GM23338 (cell line): ENCODE measurements at regions not wholly inside any gene's neighbourhood (a gene's known extent, or its start where the extent isn't known, plus 50 kb on each side); places are given as distances from the start of the nearest gene placed in this dataset.

ENCODE experiments used
- ATAC-seq: fragments of 200-7000 bp; cut with Tn5 transposase; 3 replicates; pipeline ENCODE4 v1.9.1; 2020
- DNase-seq: peaks from one replicate; pipeline ENCODE4 v3.0.0-alpha.2; 2015; ENCODE audit warnings: low spot score
- H2AFZ ChIP-seq: fragments of 200-600 bp; sonication (generic); 2 replicates; pipeline ENCODE4 v1.8.0; 2016; ENCODE audit warnings: antibody characterized with exemption, mild to moderate bottlenecking, moderate library complexity
- H3F3A ChIP-seq: fragments of 200-600 bp; sonication (generic); replicated peaks from 2 replicates; pipeline ENCODE4 v1.8.0; 2017; ENCODE audit warnings: antibody characterized with exemption, mixed run types, low read depth
- H3K27ac ChIP-seq: fragments of 200-600 bp; sonication (generic); 2 replicates; pipeline ENCODE4 v1.6.1; 2016; ENCODE audit warnings: low read depth
- H3K27me3 ChIP-seq: fragments of 200-600 bp; sonication (generic); 2 replicates; pipeline ENCODE4 v1.8.0; 2016; ENCODE audit warnings: mild to moderate bottlenecking, mixed run types, moderate library complexity; ENCODE audit not compliant: insufficient read depth
- H3K36me3 ChIP-seq: fragments of 200-600 bp; sonication (generic); 2 replicates; pipeline ENCODE4 v1.8.0; 2016; ENCODE audit warnings: mild to moderate bottlenecking; ENCODE audit not compliant: insufficient read depth
- H3K4me1 ChIP-seq: fragments of 200-600 bp; sonication (generic); 2 replicates; pipeline ENCODE4 v1.8.0; 2016; ENCODE audit warnings: mild to moderate bottlenecking, moderate library complexity; ENCODE audit not compliant: insufficient read depth
- H3K4me2 ChIP-seq: fragments of 200-600 bp; sonication (generic); 2 replicates; pipeline ENCODE4 v1.7.1; 2017; ENCODE audit warnings: mixed run types
- H3K4me3 ChIP-seq: fragments of 200-600 bp; sonication (generic); 2 replicates; pipeline ENCODE4 v1.6.1; 2016; ENCODE audit warnings: mixed run types
- H3K79me2 ChIP-seq: fragments of 200-600 bp; sonication (generic); replicated peaks from 2 replicates; pipeline ENCODE4 v1.8.0; 2017; ENCODE audit warnings: mild to moderate bottlenecking; ENCODE audit not compliant: insufficient read depth
- H3K9me2 ChIP-seq: fragments of 200-600 bp; sonication (generic); 2 replicates; pipeline ENCODE4 v1.8.0; 2017; ENCODE audit not compliant: insufficient read depth
- H4K20me1 ChIP-seq: fragments of 200-600 bp; sonication (generic); replicated peaks from 2 replicates; pipeline ENCODE4 v1.8.0; 2017; ENCODE audit warnings: mild to moderate bottlenecking; ENCODE audit not compliant: insufficient read depth
- H3K27ac Mint-ChIP-seq: 2 replicates; pipeline ENCODE4 v1.8.0; 2020; ENCODE audit warnings: inconsistent platforms, mild to moderate bottlenecking, moderate library complexity, mixed read lengths
- H3K27me3 Mint-ChIP-seq: 3 replicates; pipeline ENCODE4 v1.8.0; 2022; ENCODE audit warnings: low read depth, mild to moderate bottlenecking, moderate library complexity, mixed read lengths, inconsistent platforms; ENCODE audit not compliant: insufficient read depth, poor library complexity
- H3K36me3 Mint-ChIP-seq: 3 replicates; pipeline ENCODE4 v1.8.0; 2021; ENCODE audit warnings: low read depth, mild to moderate bottlenecking, inconsistent platforms, moderate library complexity, mixed read lengths
- H3K4me1 Mint-ChIP-seq: 3 replicates; pipeline ENCODE4 v1.8.0; 2020; ENCODE audit warnings: mild to moderate bottlenecking, inconsistent platforms, mixed read lengths
- H3K4me3 Mint-ChIP-seq: 3 replicates; pipeline ENCODE4 v1.8.0; 2021; ENCODE audit warnings: moderate library complexity, mild to moderate bottlenecking, inconsistent platforms, mixed read lengths
- H3K9me3 Mint-ChIP-seq: 3 replicates; pipeline ENCODE4 v1.8.0; 2020; ENCODE audit warnings: moderate library complexity, mild to moderate bottlenecking, inconsistent platforms, mixed read lengths
- CREB1 ChIP-seq: fragments of 250-450 bp; sonication (Bioruptor Pico); IDR thresholded peaks from 2 replicates; pipeline ENCODE4 v1.5.0; 2020; ENCODE audit warnings: low read depth, mild to moderate bottlenecking, moderate library complexity
- EZH2phosphoT487 ChIP-seq: fragments of 200-600 bp; sonication (generic); IDR thresholded peaks from one replicate; pipeline ENCODE4 v1.8.1; 2018; ENCODE audit warnings: antibody characterized with exemption; ENCODE audit not compliant: unreplicated experiment
- NANOG ChIP-seq: IDR thresholded peaks from 2 replicates; pipeline ENCODE4 v1.6.1; 2016; ENCODE audit warnings: antibody characterized with exemption, borderline replicate concordance
- STAT1 ChIP-seq: IDR thresholded peaks from one replicate; pipeline ENCODE4 v1.6.1; 2016; ENCODE audit warnings: antibody characterized with exemption; ENCODE audit not compliant: unreplicated experiment
- ZNF114 ChIP-seq: fragments of 250-450 bp; sonication (Bioruptor Pico); IDR thresholded peaks from 2 replicates; pipeline ENCODE4 v1.5.0; 2020; ENCODE audit warnings: mild to moderate bottlenecking, moderate library complexity
- TF ChIP-seq, protein P1 (sequence below): fragments of 250-450 bp; sonication (Bioruptor Pico); IDR thresholded peaks from 2 replicates; pipeline ENCODE4 v1.5.0; 2020; ENCODE audit warnings: mild to moderate bottlenecking, moderate library complexity

DNA sequence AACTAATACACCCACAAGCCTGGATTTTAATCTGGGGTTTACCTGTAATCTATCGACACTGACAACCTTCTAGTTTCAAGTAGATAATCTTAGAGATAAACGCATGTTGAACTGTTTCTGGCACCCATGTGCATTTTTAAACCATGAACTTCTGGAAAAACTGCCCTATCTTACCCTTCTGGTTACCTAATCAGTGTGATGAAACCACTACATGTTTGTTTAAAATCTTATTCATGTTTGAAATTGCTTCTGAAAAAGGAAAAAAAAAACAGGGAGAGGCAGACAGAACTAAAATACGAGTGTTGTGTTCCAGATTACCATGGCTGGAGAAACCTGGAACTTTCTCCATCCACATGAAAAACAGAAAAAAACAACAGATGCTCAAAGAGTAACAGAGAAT is 139.3 kb downstream of the MID1IP1 start:
- H3F3A ChIP-seq = no peaks in the 10 kb centered on the region
- no peaks in the 10 kb centered on the region for H4K20me1 ChIP-seq
- Mint-ChIP-seq H3K4me3 (no peak overlapping the region), H3K4me1 (no peaks in the 10 kb centered on the region), H3K27ac (no peak overlapping the region), H3K36me3 (no peaks in the 10 kb centered on the region), H3K9me3 (peaks cover 12% of the 10 kb centered on the region; the same call in 2 of the 3 replicates), H3K27me3 (no peaks in the 10 kb centered on the region)
- H3K4me2 ChIP-seq = no peak overlapping the region
- ATAC-seq (no peak), DNase-seq (no peak)
- no peaks in the 10 kb centered on the region for H3K79me2 ChIP-seq
- H3K9me2 ChIP-seq = no peaks in the 10 kb centered on the region
- no peaks in the 10 kb centered on the region for H3K36me3 ChIP-seq
- no peak overlapping the region for H3K4me3 ChIP-seq
- no peaks in the 10 kb centered on the region for H3K27me3 ChIP-seq
- H3K27ac ChIP-seq = no peak overlapping the region
- H3K4me1 ChIP-seq = no peaks in the 10 kb centered on the region
- TF ChIP-seq, protein P1, sequence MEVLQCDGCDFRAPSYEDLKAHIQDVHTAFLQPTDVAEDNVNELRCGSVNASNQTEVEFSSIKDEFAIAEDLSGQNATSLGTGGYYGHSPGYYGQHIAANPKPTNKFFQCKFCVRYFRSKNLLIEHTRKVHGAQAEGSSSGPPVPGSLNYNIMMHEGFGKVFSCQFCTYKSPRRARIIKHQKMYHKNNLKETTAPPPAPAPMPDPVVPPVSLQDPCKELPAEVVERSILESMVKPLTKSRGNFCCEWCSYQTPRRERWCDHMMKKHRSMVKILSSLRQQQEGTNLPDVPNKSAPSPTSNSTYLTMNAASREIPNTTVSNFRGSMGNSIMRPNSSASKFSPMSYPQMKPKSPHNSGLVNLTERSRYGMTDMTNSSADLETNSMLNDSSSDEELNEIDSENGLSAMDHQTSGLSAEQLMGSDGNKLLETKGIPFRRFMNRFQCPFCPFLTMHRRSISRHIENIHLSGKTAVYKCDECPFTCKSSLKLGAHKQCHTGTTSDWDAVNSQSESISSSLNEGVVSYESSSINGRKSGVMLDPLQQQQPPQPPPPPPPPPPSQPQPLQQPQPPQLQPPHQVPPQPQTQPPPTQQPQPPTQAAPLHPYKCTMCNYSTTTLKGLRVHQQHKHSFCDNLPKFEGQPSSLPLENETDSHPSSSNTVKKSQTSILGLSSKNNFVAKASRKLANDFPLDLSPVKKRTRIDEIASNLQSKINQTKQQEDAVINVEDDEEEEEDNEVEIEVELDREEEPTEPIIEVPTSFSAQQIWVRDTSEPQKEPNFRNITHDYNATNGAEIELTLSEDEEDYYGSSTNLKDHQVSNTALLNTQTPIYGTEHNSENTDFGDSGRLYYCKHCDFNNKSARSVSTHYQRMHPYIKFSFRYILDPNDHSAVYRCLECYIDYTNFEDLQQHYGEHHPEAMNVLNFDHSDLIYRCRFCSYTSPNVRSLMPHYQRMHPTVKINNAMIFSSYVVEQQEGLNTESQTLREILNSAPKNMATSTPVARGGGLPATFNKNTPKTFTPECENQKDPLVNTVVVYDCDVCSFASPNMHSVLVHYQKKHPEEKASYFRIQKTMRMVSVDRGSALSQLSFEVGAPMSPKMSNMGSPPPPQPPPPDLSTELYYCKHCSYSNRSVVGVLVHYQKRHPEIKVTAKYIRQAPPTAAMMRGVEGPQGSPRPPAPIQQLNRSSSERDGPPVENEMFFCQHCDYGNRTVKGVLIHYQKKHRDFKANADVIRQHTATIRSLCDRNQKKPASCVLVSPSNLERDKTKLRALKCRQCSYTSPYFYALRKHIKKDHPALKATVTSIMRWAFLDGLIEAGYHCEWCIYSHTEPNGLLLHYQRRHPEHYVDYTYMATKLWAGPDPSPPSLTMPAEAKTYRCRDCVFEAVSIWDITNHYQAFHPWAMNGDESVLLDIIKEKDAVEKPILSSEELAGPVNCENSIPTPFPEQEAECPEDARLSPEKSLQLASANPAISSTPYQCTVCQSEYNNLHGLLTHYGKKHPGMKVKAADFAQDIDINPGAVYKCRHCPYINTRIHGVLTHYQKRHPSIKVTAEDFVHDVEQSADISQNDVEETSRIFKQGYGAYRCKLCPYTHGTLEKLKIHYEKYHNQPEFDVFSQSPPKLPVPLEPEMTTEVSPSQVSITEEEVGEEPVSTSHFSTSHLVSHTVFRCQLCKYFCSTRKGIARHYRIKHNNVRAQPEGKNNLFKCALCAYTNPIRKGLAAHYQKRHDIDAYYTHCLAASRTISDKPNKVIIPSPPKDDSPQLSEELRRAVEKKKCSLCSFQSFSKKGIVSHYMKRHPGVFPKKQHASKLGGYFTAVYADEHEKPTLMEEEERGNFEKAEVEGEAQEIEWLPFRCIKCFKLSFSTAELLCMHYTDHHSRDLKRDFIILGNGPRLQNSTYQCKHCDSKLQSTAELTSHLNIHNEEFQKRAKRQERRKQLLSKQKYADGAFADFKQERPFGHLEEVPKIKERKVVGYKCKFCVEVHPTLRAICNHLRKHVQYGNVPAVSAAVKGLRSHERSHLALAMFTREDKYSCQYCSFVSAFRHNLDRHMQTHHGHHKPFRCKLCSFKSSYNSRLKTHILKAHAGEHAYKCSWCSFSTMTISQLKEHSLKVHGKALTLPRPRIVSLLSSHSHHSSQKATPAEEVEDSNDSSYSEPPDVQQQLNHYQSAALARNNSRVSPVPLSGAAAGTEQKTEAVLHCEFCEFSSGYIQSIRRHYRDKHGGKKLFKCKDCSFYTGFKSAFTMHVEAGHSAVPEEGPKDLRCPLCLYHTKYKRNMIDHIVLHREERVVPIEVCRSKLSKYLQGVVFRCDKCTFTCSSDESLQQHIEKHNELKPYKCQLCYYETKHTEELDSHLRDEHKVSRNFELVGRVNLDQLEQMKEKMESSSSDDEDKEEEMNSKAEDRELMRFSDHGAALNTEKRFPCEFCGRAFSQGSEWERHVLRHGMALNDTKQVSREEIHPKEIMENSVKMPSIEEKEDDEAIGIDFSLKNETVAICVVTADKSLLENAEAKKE (CRISPR knock-in tag) = no peak
- TF ChIP-seq EZH2phosphoT487 (no peak), NANOG (no peak)
- no peak overlapping the region for H2AFZ ChIP-seq

DNA sequence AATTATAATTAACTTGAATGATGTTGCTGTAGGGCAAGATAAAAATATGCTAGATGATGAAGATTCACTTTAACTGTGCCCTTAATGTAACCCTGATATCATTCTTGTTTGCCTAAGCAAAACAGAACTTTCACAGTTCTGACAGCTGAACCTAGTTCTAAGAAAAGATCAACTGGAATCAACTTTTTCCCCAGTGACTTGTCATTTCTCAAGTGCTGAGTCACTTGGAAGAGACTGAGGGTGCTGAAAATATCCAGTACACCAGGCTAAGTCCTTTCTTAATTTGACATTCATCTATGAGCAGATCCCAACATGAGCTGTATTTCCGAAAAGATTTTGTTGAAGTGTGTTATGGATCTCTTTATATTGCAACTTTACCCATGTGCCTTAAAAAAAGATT is 140.4 kb downstream of the MID1IP1 start:
- H3K4me3 Mint-ChIP-seq = no peak overlapping the region
- ATAC-seq (no peak), DNase-seq (no peak)
- H3K4me1 Mint-ChIP-seq = no peaks in the 10 kb centered on the region
- Histone ChIP-seq H4K20me1 (no peaks in the 10 kb centered on the region), H3F3A (no peaks in the 10 kb centered on the region), H3K79me2 (no peaks in the 10 kb centered on the region), H3K27ac (no peak overlapping the region), H2AFZ (no peak overlapping the region), H3K4me3 (no peak overlapping the region), H3K4me1 (no peaks in the 10 kb centered on the region), H3K36me3 (no peaks in the 10 kb centered on the region), H3K4me2 (no peak overlapping the region), H3K27me3 (no peaks in the 10 kb centered on the region), H3K9me2 (no peaks in the 10 kb centered on the region)
- TF ChIP-seq STAT1 (no peak), ZNF114 (CRISPR knock-in tag) (no peak), CREB1 (CRISPR knock-in tag) (no peak), EZH2phosphoT487 (no peak)
- no peaks in the 10 kb centered on the region for H3K36me3 Mint-ChIP-seq
- no peaks in the 10 kb centered on the region for H3K27me3 Mint-ChIP-seq
- no peak overlapping the region for H3K27ac Mint-ChIP-seq
- H3K9me3 Mint-ChIP-seq = peaks cover 12% of the 10 kb centered on the region; the same call in 2 of the 3 replicates
